ENCODE measurements at regions not wholly inside any gene's neighbourhood (a gene's known extent, or its start where the extent isn't known, plus 50 kb on each side); places are given as distances from the start of the nearest gene placed in this dataset.
"Not testable (repeated sequence)": the region's sequence is repeated elsewhere in the genome, so short reads cannot be mapped to it uniquely, and the experiment has no call there.

DNA sequence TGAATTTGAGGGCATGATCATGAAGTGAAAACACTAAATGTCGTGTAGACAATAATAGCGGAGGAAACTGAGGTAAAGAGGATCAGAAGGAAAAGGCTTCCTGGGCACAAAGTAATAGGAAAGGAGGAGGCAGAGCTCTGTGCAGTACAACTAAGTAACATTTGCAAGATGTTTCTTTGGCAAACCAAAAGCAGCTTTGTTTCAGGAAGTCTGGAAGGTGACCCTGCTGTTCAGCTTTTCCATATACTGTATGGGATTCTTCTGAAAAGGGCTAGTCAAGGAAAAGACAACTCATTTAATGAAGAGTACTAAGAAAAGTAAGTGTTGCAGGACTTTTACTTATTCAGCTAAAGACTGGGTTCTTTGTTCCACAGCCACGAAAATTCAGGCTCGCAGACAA, 463.1 kb downstream of the PCDH7 start:
- in situ Hi-C loops (cut with HindIII; ENCODE audit: low pct_ligation_motif_present, low pct_unique_long_range_greater_than_20kb, low sequenced_read_pairs): no loop called here
- no peak for DNase-seq

DNA sequence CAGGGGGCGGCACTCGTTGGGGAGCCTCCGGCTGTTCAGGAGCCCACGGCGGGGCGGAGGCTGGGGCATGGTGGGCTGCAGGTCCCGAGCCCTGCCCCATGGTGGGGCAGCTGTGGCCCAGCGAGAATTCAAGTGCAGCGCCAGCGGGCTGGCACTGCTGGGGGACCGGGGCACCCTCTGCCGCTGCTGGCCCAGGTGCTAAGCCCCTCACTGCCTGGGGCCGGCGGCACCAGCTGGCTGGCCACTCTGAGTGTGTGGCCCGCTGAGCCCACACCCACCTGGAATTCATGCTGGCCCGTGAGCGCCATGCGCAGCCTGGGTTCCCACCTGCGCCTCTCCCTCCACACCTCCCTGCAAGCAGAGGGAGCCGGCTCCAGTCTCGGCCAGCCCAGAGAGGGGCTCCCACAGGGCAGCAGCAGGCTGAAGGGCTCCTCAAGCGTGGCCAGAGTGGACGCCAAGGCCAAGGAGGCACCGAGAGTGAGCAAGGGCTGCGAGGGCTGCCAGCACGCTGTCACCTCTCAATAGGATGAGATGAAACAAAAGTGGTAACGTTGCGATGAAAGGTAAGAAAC, 464.9 kb downstream of the PCDH7 start:
- in situ Hi-C loops (cut with HindIII; ENCODE audit: low pct_ligation_motif_present, low pct_unique_long_range_greater_than_20kb, low sequenced_read_pairs): no loop called here
- DNase-seq: no peak

DNA sequence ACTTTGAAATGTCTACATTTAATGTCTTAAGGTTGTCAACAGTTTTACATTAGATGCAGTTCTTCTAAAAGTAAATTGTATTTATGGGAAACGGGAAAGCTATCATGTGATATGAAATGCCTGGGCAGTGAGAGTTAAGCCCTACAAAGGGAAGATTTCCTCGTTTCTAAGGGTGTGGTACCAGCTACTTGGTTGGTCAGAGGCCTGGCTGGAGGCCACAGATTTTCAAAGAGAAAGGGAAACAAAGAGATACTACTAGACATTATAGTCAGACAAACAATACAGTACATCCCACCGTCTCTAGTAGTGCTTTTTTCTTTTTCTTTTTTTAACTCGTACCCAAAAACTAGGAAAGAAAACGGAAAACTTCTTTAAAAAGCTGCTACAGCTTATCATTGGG, 467.8 kb downstream of the PCDH7 start:
- in situ Hi-C loops (cut with HindIII; ENCODE audit: low pct_ligation_motif_present, low pct_unique_long_range_greater_than_20kb, low sequenced_read_pairs): no loop called here
- DNase-seq: no peak

DNA sequence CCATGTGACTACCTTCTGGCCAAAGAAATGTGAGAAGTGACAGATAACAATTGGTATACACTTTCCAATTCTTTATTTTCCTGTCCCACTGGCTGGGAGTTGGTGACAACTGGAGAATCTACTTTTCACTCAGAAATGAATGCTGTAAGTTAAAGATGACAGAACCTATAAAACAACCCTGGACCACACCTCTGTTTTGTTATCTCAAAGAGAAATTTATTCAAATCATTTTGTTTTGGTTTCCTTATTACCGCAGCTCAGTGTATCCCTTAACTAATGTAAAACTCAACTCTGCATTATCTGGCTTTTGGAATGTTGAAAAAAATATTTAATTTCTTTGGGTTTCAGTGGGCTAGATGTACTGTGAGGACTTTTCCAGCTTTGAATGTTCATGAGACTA, 469.8 kb downstream of the PCDH7 start:
- DNase-seq: no peak
- in situ Hi-C loops (cut with HindIII; ENCODE audit: low pct_ligation_motif_present, low pct_unique_long_range_greater_than_20kb, low sequenced_read_pairs): no loop called here

DNA sequence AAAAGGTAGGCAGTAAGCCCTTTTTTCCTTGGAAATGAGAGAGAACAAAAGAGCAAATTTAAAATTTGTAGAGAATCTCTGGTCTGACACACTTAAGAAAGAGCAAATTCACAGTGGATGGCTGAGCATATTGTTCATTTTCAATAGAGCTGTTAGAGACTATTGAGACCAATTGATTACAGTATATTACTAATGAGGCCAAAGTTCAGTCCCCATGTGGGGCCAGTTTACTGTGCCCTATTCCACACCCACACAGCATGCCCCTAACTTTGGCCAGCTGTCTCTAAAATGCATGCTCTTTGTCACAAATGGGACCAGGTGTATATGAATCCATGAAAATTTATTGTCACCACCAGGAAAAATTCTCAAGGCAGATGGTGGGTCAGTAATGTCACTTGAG, 470.5 kb downstream of the PCDH7 start:
- DNase-seq: no peak
- in situ Hi-C loops (cut with HindIII; ENCODE audit: low pct_ligation_motif_present, low pct_unique_long_range_greater_than_20kb, low sequenced_read_pairs): no loop called here

DNA sequence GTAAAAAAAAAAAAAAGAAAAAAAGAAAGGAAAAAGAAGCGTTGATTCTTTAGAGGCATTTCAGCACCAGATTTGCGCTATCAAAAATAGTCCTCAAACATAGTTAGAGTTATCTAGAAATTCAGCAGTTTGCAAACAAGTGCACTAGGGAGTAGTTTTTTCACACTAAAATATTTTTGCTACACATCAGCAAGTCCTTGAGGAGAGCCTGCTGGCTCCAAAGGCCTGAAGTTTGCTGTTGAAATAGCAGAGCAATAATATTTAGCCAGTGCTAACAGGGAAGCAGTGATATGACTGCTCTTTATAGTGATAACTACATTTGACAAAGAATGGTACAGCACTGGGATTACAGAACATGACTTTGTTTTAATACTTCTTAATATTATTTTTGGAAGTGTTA, 472.2 kb downstream of the PCDH7 start:
- no peak for DNase-seq
- in situ Hi-C loops (cut with HindIII; ENCODE audit: low pct_ligation_motif_present, low pct_unique_long_range_greater_than_20kb, low sequenced_read_pairs): no loop called here

DNA sequence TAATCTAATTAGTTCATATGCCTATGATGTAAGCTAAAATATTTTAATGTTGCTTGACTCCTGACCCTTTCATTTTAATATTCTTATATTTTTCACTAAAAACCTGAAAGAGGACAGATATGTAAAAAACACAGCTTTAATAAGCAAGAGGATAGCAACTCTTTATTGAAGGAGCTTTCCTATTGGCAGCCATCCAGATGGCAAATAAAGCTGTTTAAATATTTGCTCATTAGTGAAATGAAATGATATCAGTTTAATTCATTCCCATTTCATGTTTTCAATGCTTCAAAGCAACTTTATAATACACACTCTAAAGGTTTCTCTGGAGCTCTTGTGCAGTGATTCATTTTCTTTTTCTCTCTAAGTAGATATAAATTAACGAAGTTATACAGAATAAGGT, 473.4 kb downstream of the PCDH7 start:
- in situ Hi-C loops (cut with HindIII; ENCODE audit: low pct_ligation_motif_present, low pct_unique_long_range_greater_than_20kb, low sequenced_read_pairs): no loop called here
- no peak for DNase-seq

DNA sequence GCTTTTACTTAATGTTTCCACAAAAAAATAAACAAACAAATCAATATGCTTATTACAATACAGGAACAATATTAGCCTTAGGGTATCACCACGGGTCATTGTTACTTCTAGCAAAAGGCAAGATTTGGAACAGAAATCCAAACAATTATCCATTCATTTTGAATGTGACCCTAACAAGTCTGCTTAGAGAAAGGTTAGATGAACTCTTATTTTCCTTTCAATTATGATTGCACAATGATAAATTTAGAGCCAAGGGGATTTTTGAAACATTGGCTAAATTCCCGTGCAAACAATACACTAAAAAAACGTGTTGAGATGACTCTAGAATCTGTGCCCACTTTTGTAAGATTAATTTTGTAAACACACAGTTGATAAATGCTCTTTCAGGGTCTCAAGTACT, 474.7 kb downstream of the PCDH7 start:
- in situ Hi-C loops (cut with HindIII; ENCODE audit: low pct_ligation_motif_present, low pct_unique_long_range_greater_than_20kb, low sequenced_read_pairs): no loop called here
- no peak for DNase-seq

DNA sequence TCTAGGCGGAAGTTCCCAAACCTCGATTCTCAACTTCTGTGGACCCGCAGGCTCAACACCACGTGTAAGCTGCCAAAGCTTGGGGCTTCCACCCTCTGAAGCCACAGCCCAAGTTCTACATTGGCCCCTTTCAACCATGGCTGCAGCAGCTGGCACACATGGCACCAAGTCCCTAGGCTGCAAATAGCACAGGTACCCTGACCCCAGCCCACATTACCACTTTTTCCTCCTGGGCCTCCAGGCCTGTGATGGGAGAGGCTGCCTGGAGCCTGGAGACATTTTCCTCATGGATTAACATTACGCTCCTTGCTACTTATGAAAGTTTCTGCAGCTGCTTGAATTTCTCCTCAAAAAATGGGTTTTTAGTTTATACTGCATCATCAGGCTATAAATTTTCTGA, 479.5 kb downstream of the PCDH7 start:
- in situ Hi-C loops (cut with HindIII; ENCODE audit: low pct_ligation_motif_present, low pct_unique_long_range_greater_than_20kb, low sequenced_read_pairs): no loop called here
- DNase-seq: no peak

DNA sequence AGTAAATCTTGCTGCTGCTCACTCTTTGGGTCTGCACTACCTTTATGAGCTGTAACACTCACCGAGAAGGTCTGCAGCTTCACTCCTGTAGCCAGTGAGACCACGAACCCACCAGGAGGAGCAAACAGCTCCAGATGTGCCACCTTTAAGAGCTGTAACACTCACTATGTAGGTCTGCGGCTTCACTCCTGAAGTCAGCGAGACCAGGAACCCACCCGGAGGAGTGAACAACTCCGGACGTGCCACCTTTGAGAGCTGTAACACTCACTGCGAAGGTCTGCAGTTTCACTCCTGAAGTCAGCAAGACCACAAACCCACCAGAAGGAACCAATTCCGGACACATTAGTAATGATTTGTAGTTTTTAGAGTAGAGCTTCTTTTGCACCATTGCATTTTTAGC, 481.9 kb downstream of the PCDH7 start:
- in situ Hi-C loops (cut with HindIII; ENCODE audit: low pct_ligation_motif_present, low pct_unique_long_range_greater_than_20kb, low sequenced_read_pairs); DNase-seq: not testable (repeated sequence)

DNA sequence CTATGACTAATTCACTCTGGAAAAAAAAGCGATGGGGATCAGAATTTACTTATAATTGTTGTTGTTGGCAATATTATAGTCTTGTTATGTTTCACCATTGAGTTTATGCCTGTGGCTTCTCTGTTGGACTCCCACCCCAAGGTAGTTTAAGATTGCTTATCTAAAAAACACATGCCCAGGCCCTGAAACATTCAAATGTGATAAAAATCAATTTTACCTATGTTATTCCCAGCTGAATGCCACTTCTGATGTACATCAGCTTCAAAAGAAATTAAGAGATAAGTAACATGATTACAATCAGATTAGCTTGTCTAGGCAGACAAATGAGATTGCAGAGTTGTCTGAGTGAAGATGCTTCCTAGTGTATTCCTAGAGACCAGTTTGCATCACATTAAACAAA, 484.7 kb downstream of the PCDH7 start:
- DNase-seq: no peak
- in situ Hi-C loops (cut with HindIII; ENCODE audit: low pct_ligation_motif_present, low pct_unique_long_range_greater_than_20kb, low sequenced_read_pairs): no loop called here

DNA sequence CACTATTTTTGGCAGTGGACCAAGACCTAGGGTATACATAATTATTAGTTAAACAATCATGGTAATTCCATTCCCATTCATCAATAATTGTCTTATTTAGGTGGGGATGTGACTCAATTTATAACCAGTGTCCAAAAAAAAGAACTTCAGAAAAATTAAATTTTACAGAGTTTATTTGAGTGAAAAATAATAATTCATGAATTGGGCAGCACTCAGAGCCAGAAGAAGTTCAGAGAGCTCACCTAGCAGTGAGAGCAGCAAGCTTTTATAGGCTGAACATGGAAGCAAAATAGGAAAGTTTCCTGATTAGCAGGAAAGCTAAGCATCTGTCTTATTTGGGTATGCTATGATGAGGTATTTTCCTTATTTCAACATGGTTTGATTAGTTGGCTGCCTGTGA, 500.8 kb downstream of the PCDH7 start:
- DNase-seq: no peak
- in situ Hi-C loops (cut with HindIII; ENCODE audit: low pct_ligation_motif_present, low pct_unique_long_range_greater_than_20kb, low sequenced_read_pairs): no loop called here

DNA sequence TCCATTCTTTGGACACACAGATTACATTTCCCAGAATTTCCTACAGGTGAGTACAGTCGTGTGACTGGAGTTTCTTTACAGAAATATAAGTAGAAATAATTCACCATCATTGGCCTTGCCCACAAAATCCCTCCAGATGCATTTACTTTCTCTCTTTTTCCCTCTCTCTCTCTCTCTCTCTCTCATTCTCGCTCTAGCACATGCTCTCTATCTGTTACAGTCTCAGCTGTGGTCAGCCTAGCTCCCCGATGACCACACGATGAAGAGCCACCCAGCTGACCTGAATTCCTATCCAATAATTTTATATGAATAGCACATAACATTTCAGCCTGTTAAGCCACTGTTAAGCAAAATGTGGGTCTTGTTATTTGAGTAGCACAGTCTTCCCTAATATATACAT, 507.9 kb downstream of the PCDH7 start:
- in situ Hi-C loops (cut with HindIII; ENCODE audit: low pct_ligation_motif_present, low pct_unique_long_range_greater_than_20kb, low sequenced_read_pairs): no loop called here

DNA sequence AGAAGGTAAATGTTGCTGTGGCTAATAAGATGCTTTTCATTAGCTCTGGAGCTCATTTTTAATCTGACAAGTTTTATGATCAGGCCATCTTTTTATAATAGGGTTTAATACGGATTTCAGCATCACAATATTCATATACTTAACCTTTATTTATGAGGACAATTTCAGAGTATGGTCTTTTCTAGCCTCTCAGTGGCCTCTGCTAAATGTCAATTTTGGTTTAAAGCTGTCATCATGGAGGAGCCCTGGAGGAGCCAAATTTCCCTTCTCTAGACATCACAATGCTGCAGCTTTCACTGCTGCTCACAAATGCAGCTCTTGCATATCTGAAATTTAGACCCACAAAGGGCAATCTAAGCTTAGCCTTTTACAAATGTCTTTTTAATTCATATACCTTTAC, 510.4 kb downstream of the PCDH7 start:
- DNase-seq: no peak
- in situ Hi-C loops (cut with HindIII; ENCODE audit: low pct_ligation_motif_present, low pct_unique_long_range_greater_than_20kb, low sequenced_read_pairs): no loop called here

More for the DNA sequence above, 507.9 kb downstream of the PCDH7 start:
- DNase-seq: no peak

DNA sequence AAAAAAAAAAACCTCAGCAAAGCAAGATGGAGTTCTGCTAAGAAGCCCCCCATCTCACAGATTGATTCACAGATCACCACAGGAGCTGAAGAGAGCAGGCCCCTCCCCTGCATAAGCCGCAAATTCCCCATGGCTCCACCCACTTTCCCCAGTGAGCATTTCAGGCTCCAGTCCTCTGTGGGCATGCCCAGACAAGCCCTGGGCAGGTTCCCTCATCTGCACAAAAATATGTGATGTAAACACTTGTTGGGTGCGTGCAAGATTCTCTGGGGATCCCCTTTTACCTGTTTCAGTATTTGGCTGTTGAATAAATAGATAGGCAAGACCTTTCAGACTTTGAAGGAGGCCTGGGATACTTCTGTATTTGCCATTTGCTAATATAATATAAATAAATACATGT, 514.3 kb downstream of the PCDH7 start:
- in situ Hi-C loops (cut with HindIII; ENCODE audit: low pct_ligation_motif_present, low pct_unique_long_range_greater_than_20kb, low sequenced_read_pairs): no loop called here
- no peak for DNase-seq

DNA sequence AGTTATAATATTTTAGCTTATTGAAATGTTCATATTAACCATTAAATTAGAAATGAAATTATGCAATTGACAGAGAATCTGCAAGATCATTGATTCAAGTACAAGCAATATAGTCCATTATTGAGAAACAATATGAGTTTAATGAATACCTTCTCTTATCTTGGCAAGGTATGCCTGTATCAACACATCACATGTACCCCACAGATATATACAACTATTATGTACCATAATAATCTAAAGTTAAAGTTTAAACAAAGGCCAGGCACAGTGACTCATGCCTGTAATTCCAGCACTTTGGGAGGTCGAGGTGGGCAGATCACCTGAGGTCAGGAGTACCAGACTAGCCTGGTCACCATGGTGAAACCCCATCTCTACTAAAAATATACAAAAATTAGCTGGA, 514.7 kb downstream of the PCDH7 start:
- no peak for DNase-seq
- in situ Hi-C loops (cut with HindIII; ENCODE audit: low pct_ligation_motif_present, low pct_unique_long_range_greater_than_20kb, low sequenced_read_pairs): no loop called here

DNA sequence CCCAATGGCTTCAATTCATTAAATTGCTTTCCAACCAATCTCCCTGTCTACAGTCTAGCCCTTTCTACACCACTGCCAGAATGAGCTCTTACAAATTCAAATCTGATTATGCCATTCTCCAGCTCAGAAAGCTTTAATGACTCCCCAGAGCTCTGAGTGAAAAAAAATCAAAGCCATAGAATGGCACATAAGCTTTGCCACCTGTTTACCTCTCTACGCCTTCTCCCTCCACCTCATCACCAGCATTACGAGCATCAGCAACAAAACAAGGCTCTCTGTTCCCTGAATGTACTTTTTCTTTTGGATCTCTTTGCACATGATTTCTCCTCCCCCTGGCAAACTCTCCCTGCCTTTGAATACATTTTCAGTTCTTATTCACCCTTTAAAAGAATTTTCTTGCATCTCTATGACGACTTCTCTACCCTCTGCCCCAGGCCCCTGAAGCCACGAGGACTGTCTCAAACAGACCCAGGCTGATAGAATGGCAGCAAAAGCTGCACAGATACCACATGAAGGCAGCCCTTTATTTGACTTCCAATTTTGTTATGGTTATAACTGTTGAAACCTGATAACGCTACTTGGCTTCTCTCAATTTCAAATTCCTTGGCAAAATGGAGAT, 516.0 kb downstream of the PCDH7 start:
- DNase-seq: no peak
- in situ Hi-C loops (cut with HindIII; ENCODE audit: low pct_ligation_motif_present, low pct_unique_long_range_greater_than_20kb, low sequenced_read_pairs): no loop called here

DNA sequence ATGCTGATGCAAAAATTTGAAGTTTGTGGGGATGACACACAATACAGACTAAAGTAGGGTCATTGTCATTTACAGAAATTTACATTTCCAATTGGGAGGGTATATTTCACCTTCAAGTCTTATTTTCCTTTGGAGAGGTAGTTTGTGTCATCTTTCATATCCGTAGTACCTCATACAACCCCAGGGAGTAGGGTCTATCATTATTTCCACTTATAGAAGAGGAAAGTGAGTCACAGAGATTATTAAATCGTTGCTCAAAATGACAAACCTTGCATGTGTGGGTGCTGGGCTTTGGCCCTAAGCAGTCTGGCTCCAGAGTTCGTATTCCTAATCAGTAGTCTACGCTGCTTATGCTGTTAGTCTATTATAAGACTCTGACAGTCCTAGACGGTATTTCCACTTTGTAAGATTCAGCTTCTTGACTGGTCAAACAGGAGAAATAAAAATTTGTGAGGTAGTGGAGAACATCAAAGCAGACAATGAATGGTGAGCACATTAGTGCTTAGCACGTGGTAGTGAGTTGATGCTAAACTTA, 516.5 kb downstream of the PCDH7 start:
- in situ Hi-C loops (cut with HindIII; ENCODE audit: low pct_ligation_motif_present, low pct_unique_long_range_greater_than_20kb, low sequenced_read_pairs): no loop called here
- no peak for DNase-seq

DNA sequence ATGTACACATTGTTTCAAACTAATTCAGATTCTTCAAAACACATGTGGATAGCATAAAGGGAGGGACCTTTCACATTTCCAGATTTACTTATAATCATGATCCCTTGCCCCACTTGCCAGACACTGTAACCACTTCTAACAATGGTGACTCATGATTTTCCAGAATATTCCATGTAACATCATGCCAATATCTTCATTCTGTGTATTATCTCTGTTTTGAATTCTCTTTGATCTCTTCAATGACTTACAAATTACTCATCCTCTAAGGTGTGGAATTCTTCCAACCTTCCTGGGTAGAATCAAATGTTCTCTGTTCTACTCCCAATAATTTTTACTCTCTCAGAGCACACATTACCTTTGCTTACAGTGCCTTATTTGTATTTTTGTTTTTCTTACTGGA, 517.1 kb downstream of the PCDH7 start:
- in situ Hi-C loops (cut with HindIII; ENCODE audit: low pct_ligation_motif_present, low pct_unique_long_range_greater_than_20kb, low sequenced_read_pairs): no loop called here
- DNase-seq: no peak

DNA sequence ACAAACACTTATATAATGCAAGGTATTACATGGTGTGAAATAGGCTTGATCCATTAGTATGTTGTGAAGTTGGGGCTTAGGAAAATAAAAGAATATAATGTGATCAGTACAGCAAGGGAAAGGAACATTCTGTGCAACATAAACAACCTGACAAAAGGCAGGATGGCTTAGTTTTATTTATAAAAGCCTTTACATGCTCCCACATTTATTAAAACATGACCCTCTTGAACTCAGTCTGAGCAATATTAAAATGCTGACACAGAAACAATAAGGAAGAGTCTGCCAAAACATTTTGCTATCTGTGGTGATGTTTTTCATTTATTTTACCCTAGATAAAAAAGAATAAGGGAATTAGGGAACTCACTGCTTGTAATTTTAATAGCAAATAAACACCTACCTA, 519.7 kb downstream of the PCDH7 start:
- no peak for DNase-seq
- in situ Hi-C loops (cut with HindIII; ENCODE audit: low pct_ligation_motif_present, low pct_unique_long_range_greater_than_20kb, low sequenced_read_pairs): no loop called here
